B cell (primary cell): ENCODE measurements at regions not wholly inside any gene's neighbourhood (a gene's known extent, or its start where the extent isn't known, plus 50 kb on each side); places are given as distances from the start of the nearest gene placed in this dataset.

Experiments used
- ATAC-seq: fragments of 200-7000 bp; cut with Tn5 transposase; one replicate; pipeline ENCODE4 v1.10.0; 2021; ENCODE audit warnings: low read depth, mild to moderate bottlenecking, moderate number of reproducible peaks, moderate library complexity
- CTCF ChIA-PET: fragments of 350-600 bp; sonication (Branson Sonifier 250); formaldehyde crosslinking; loops from one replicate; lab custom pipeline; 2021; ENCODE audit warnings: antibody characterized with exemption, inconsistent platforms; lab: Charles Lee
- POLR2A ChIA-PET: fragments of 350-600 bp; sonication (Branson Sonifier 250); formaldehyde crosslinking; loops from one replicate; lab custom pipeline; 2021; ENCODE audit warnings: antibody characterized with exemption; lab: Charles Lee
- DNase-seq: peaks from one replicate; pipeline ENCODE4 v3.0.0; 2013
- H2AFZ ChIP-seq: 2 replicates; pipeline ENCODE4 v1.6.1; 2012; ENCODE audit warnings: mild to moderate bottlenecking, low read depth, low read length; ENCODE audit not compliant: insufficient read depth, poor library complexity, severe bottlenecking
- H3K27ac ChIP-seq, 2 donors: 1 replicate in 1 of 2; 2 replicates in 1 of 2; pipeline ENCODE4 v1.5.1; 2012 to 2013; ENCODE audit warnings: low read length in 2 of 2, mild to moderate bottlenecking in 2 of 2, moderate library complexity in 1 of 2
- H3K27me3 ChIP-seq, 4 experiments: fragments of 200-600 bp in 1 of 4; sonication (generic) in 1 of 4; replicated peaks in 1 of 4; 1 replicate in 2 of 4; 2 replicates in 2 of 4; pipeline versions ENCODE4 v1.6.1 to v1.7.0; 2013 to 2016; ENCODE audit warnings: low read length in 3 of 4, mild to moderate bottlenecking in 2 of 4, mixed read lengths in 1 of 4, moderate library complexity in 1 of 4; ENCODE audit not compliant: insufficient read depth in 4 of 4, control insufficient read depth in 3 of 4; ENCODE audit errors: control extremely low read depth in 1 of 4
- H3K36me3 ChIP-seq, 2 experiments: replicated peaks in 1 of 2; 1 replicate in 1 of 2; 2 replicates in 1 of 2; pipeline versions ENCODE4 v1.6.1 to v1.7.1; 2013; ENCODE audit warnings: low read length in 1 of 2; ENCODE audit not compliant: insufficient read depth in 2 of 2, control insufficient read depth in 1 of 2; ENCODE audit errors: control extremely low read depth in 1 of 2, extremely low read depth in 1 of 2
- H3K4me1 ChIP-seq, 2 donors: fragments of 200-600 bp in 1 of 2; sonication (generic) in 1 of 2; 1 replicate in 1 of 2; 2 replicates in 1 of 2; pipeline versions ENCODE4 v1.5.1 to v1.6.1; 2013 to 2017; ENCODE audit warnings: low read length in 2 of 2; ENCODE audit not compliant: control insufficient read depth in 2 of 2, insufficient read depth in 2 of 2
- H3K4me2 ChIP-seq: replicated peaks from 2 replicates; pipeline ENCODE3; 2012; ENCODE audit warnings: mild to moderate bottlenecking, low read depth, low read length; ENCODE audit not compliant: poor library complexity, severe bottlenecking
- H3K4me3 ChIP-seq, 5 experiments: fragments of 200-600 bp in 1 of 5; sonication (generic) in 1 of 5; 1 replicate in 3 of 5; 2 replicates in 2 of 5; pipeline versions ENCODE4 v1.5.1 to v1.7.0; 2011 to 2016; ENCODE audit warnings: low read length in 4 of 5, mild to moderate bottlenecking in 4 of 5, low read depth in 2 of 5, control low read depth in 1 of 5, moderate library complexity in 1 of 5; ENCODE audit not compliant: insufficient read depth in 1 of 5; ENCODE audit errors: control extremely low read depth in 1 of 5, extremely low read depth in 1 of 5
- H3K79me2 ChIP-seq: fragments of 200-600 bp; sonication (generic); one replicate; pipeline ENCODE4 v1.6.0; 2016; ENCODE audit warnings: low read length; ENCODE audit not compliant: control insufficient read depth, insufficient read depth
- H3K9ac ChIP-seq: fragments of 200-600 bp; sonication (generic); 2 replicates; pipeline ENCODE4 v1.6.1; 2017; ENCODE audit warnings: mild to moderate bottlenecking, low read length, moderate library complexity
- H3K9me3 ChIP-seq, 3 donors: one replicate each; pipeline versions ENCODE4 v1.6.1 to v1.7.1; 2013; ENCODE audit warnings: low read length in 2 of 3; ENCODE audit not compliant: control insufficient read depth in 2 of 3, insufficient read depth in 1 of 3; ENCODE audit errors: control extremely low read depth in 1 of 3
- H4K20me1 ChIP-seq: 2 replicates; pipeline ENCODE4 v1.6.0; 2012; ENCODE audit warnings: mild to moderate bottlenecking, low read length; ENCODE audit not compliant: insufficient read depth, control insufficient read depth, poor library complexity, severe bottlenecking
- H3K27ac Mint-ChIP-seq: one replicate; pipeline ENCODE4 v1.8.0; 2021; ENCODE audit warnings: mixed read lengths
- H3K27me3 Mint-ChIP-seq: one replicate; pipeline ENCODE4 v1.8.0; 2021; ENCODE audit warnings: mixed read lengths
- H3K4me1 Mint-ChIP-seq: one replicate; pipeline ENCODE4 v1.8.0; 2021; ENCODE audit warnings: mixed read lengths
- H3K4me3 Mint-ChIP-seq: one replicate; pipeline ENCODE4 v1.8.0; 2021; ENCODE audit warnings: mixed read lengths
- H3K9me3 Mint-ChIP-seq: one replicate; pipeline ENCODE4 v1.8.0; 2022; ENCODE audit warnings: mixed read lengths; ENCODE audit not compliant: insufficient read depth
- EZH2 ChIP-seq: IDR thresholded peaks from 2 replicates; pipeline ENCODE4 v1.6.1; 2012; ENCODE audit warnings: borderline replicate concordance, low read depth, mild to moderate bottlenecking, moderate library complexity, low read length; ENCODE audit not compliant: insufficient read depth, poor library complexity, severe bottlenecking
- WGBS: methylation state at CpG from one replicate; pipeline ENCODE4 v1.1.5; 2013; ENCODE audit warnings: missing lambda C conversion rate; ENCODE audit not compliant: insufficient coverage; 5-methylcytosine and 5-hydroxymethylcytosine counted together
- intact Hi-C: fragments of 100-400 bp; cut with micrococcal nuclease; formaldehyde crosslinking; loops from one replicate; pipeline ENCODE4 v1.10.0; 2022
- TF ChIP-seq, protein P1 (sequence below): fragments of 200-600 bp; IDR thresholded peaks from one replicate; pipeline ENCODE4 v1.8.0; 2022; ENCODE audit warnings: antibody characterized with exemption, mild to moderate bottlenecking

DNA sequence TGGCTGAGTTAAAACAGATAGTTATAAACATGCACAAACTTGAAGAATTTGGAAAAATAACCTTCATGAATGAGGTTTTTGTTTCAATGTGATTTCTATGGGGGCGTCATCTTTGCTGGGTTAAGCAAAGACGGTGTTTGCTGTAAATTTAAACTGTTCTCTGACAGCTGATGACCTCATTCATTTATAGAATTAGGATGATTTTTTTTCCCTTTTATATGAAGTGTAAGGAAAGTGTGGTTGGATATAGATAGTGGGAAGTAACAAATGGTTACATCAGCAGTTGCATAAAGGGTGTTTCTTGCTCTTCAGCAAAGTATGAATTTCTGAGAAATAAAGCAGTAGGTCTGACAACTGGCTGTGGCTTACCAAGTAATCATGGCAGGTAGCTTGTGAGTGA, 137.2 kb upstream of the CENPW start:
- CTCF ChIA-PET: no interaction called here
- no peak for ATAC-seq
- H3K9me3 ChIP-seq: no peaks in the 10 kb centered on the region

DNA sequence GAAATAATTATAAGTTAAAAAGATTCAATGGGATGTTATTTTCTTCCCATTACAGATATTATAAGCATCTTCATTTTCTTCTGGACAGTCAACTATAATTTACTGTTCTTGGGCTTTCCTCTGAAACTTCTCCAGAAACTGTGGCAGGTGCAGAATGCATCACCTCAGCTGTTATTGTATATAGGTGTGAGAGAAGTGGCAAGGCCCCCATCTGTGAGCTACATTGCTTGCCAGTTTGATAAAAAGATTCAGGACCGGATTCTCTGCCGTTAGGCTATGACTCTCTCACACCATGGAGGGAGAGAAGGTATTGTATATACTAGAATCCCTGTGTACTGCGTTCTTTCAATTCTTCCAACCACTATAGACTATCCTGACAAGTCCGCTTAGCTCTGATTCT, 135.8 kb upstream of the CENPW start:
- POLR2A ChIA-PET: no interaction called here
- no peaks in the 10 kb centered on the region for H3K27me3 ChIP-seq
- Mint-ChIP-seq H3K27me3 (no peaks in the 10 kb centered on the region), H3K9me3 (no peaks in the 10 kb centered on the region), H3K4me3 (no peak overlapping the region), H3K4me1 (no peaks in the 10 kb centered on the region), H3K27ac (no peak overlapping the region)
- H4K20me1 ChIP-seq: no peaks in the 10 kb centered on the region
- TF ChIP-seq, protein P1, sequence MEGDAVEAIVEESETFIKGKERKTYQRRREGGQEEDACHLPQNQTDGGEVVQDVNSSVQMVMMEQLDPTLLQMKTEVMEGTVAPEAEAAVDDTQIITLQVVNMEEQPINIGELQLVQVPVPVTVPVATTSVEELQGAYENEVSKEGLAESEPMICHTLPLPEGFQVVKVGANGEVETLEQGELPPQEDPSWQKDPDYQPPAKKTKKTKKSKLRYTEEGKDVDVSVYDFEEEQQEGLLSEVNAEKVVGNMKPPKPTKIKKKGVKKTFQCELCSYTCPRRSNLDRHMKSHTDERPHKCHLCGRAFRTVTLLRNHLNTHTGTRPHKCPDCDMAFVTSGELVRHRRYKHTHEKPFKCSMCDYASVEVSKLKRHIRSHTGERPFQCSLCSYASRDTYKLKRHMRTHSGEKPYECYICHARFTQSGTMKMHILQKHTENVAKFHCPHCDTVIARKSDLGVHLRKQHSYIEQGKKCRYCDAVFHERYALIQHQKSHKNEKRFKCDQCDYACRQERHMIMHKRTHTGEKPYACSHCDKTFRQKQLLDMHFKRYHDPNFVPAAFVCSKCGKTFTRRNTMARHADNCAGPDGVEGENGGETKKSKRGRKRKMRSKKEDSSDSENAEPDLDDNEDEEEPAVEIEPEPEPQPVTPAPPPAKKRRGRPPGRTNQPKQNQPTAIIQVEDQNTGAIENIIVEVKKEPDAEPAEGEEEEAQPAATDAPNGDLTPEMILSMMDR: no peak
- TF ChIP-seq EZH2: no peak
- no CpG with 5 or more reads among the region's 4 CpGs for WGBS
- H3K9me3 ChIP-seq: no peaks in the 10 kb centered on the region
- no peaks in the 10 kb centered on the region for H3K4me1 ChIP-seq
- no peak for DNase-seq
- H3K4me3 ChIP-seq: no peak overlapping the region
- no peaks in the 10 kb centered on the region for H3K36me3 ChIP-seq
- H3K9ac ChIP-seq: no peak overlapping the region
- H3K79me2 ChIP-seq: no peaks in the 10 kb centered on the region
- no peak overlapping the region for H3K4me2 ChIP-seq
- no peak overlapping the region for H3K27ac ChIP-seq
- no peak overlapping the region for H2AFZ ChIP-seq
- intact Hi-C loops: no loop called here
- CTCF ChIA-PET: no interaction called here
- ATAC-seq: no peak

More for the DNA sequence above, 137.2 kb upstream of the CENPW start:
- POLR2A ChIA-PET: no interaction called here
- DNase-seq: no peak
- no peak overlapping the region for H3K4me3 ChIP-seq
- no peaks in the 10 kb centered on the region for H3K4me1 ChIP-seq
- no peak overlapping the region for H3K9ac ChIP-seq
- H4K20me1 ChIP-seq: no peaks in the 10 kb centered on the region
- no peak overlapping the region for H3K4me2 ChIP-seq
- H3K4me3 Mint-ChIP-seq: no peak overlapping the region
- no peaks in the 10 kb centered on the region for H3K36me3 ChIP-seq
- 100% methylated on average over 1 of the region's 2 CpGs for WGBS
- no peak overlapping the region for H3K27ac ChIP-seq
- H3K27me3 Mint-ChIP-seq: no peaks in the 10 kb centered on the region
- no peaks in the 10 kb centered on the region for H3K79me2 ChIP-seq
- no peak for TF ChIP-seq EZH2
- TF ChIP-seq, protein P1: no peak
- no peak overlapping the region for H2AFZ ChIP-seq
- H3K4me1 Mint-ChIP-seq: no peaks in the 10 kb centered on the region
- no peaks in the 10 kb centered on the region for H3K9me3 Mint-ChIP-seq
- H3K27me3 ChIP-seq: no peaks in the 10 kb centered on the region
- no peak overlapping the region for H3K27ac Mint-ChIP-seq
- intact Hi-C loops: loop anchor here (2.0 kb wide), 1 partner anchor 246 kb away; no protein-coding TSS in a partner anchor
